H1 (cell line): ENCODE measurements at regions not wholly inside any gene's neighbourhood (a gene's known extent, or its start where the extent isn't known, plus 50 kb on each side); places are given as distances from the start of the nearest gene placed in this dataset.

Source experiments
- BCL11A ChIP-seq, 2 experiments: IDR thresholded peaks; one replicate each; pipeline ENCODE4 v1.6.1; 2011; ENCODE audit warnings: low read depth in 2 of 2, low read length in 2 of 2, mild to moderate bottlenecking in 2 of 2
- CEBPB ChIP-seq: IDR thresholded peaks from 2 replicates; pipeline ENCODE4 v1.6.1; 2012; ENCODE audit warnings: low read depth, low read length
- CREB1 ChIP-seq: IDR thresholded peaks from 2 replicates; pipeline ENCODE4 v1.6.1; 2012; ENCODE audit warnings: inconsistent platforms
- EP300 ChIP-seq, 2 experiments: IDR thresholded peaks; 1 replicate in 1 of 2; 2 replicates in 1 of 2; pipeline ENCODE4 v1.6.1; 2011 to 2012; ENCODE audit warnings: low read depth in 2 of 2, low read length in 2 of 2, mild to moderate bottlenecking in 2 of 2, borderline replicate concordance in 1 of 2, inconsistent platforms in 1 of 2, moderate library complexity in 1 of 2
- POLR2A ChIP-seq, 2 experiments: IDR thresholded peaks; 1 replicate in 1 of 2; 2 replicates in 1 of 2; pipeline ENCODE4 v1.6.1; 2011; ENCODE audit warnings: low read depth in 2 of 2, low read length in 2 of 2, mild to moderate bottlenecking in 2 of 2; ENCODE audit errors: control extremely low read depth in 1 of 2
- POLR2AphosphoS5 ChIP-seq: IDR thresholded peaks from 2 replicates; pipeline ENCODE4 v1.6.1; 2011; ENCODE audit warnings: low read depth, low read length
- RAD21 ChIP-seq, 2 experiments: IDR thresholded peaks in 1 of 2; conservative IDR thresholded peaks in 1 of 2; 2 replicates each; pipeline ENCODE4 v1.6.1; 2011; ENCODE audit warnings: low read depth in 2 of 2, low read length in 2 of 2, improper control_type of control experiment in 1 of 2, inconsistent platforms in 1 of 2, mild to moderate bottlenecking in 1 of 2, moderate library complexity in 1 of 2
- SIX5 ChIP-seq: IDR thresholded peaks from 2 replicates; pipeline ENCODE4 v1.6.1; 2011; ENCODE audit warnings: mild to moderate bottlenecking, low read depth, low read length
- TBP ChIP-seq: IDR thresholded peaks from 2 replicates; pipeline ENCODE4 v1.6.1; 2011; ENCODE audit warnings: low read depth, low read length, improper control_type of control experiment
- TCF12 ChIP-seq: IDR thresholded peaks from 2 replicates; pipeline ENCODE4 v1.6.1; 2011; ENCODE audit warnings: low read depth, mild to moderate bottlenecking, low read length
- YY1 ChIP-seq: IDR thresholded peaks from 2 replicates; pipeline ENCODE4 v1.6.1; 2011; ENCODE audit warnings: low read depth, mild to moderate bottlenecking, low read length
- TF ChIP-seq, protein P1 (sequence below), 3 experiments: IDR thresholded peaks; 1 replicate in 2 of 3; 2 replicates in 1 of 3; pipeline versions ENCODE4 v1.5.1 to v1.6.1; 2011; ENCODE audit warnings: low read length in 3 of 3, mild to moderate bottlenecking in 3 of 3, inconsistent platforms in 2 of 3, low read depth in 1 of 3, moderate library complexity in 1 of 3; ENCODE audit not compliant: insufficient read depth in 1 of 3; ENCODE audit errors: control extremely low read depth in 1 of 3

- TF ChIP-seq, protein P1, sequence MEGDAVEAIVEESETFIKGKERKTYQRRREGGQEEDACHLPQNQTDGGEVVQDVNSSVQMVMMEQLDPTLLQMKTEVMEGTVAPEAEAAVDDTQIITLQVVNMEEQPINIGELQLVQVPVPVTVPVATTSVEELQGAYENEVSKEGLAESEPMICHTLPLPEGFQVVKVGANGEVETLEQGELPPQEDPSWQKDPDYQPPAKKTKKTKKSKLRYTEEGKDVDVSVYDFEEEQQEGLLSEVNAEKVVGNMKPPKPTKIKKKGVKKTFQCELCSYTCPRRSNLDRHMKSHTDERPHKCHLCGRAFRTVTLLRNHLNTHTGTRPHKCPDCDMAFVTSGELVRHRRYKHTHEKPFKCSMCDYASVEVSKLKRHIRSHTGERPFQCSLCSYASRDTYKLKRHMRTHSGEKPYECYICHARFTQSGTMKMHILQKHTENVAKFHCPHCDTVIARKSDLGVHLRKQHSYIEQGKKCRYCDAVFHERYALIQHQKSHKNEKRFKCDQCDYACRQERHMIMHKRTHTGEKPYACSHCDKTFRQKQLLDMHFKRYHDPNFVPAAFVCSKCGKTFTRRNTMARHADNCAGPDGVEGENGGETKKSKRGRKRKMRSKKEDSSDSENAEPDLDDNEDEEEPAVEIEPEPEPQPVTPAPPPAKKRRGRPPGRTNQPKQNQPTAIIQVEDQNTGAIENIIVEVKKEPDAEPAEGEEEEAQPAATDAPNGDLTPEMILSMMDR (IDR thresholded peaks at IDR 0.05; ENCODE audit: control extremely low read depth in 1 of 3, insufficient read depth in 1 of 3, low read depth in 1 of 3, low read length in 3 of 3) = no peak
- TF ChIP-seq BCL11A (IDR thresholded peaks at IDR 0.05; ENCODE audit: low read depth in 2 of 2, low read length in 2 of 2) (no peak), CEBPB (no peak), POLR2A (IDR thresholded peaks at IDR 0.05; ENCODE audit: control extremely low read depth in 1 of 2, low read depth in 2 of 2, low read length in 2 of 2) (no peak), YY1 (no peak), TBP (no peak), EP300 (IDR thresholded peaks at IDR 0.05; ENCODE audit: borderline replicate concordance in 1 of 2, low read depth in 2 of 2, low read length in 2 of 2) (no peak), RAD21 (IDR thresholded peaks at IDR 0.05 in 1 of 2, conservative IDR thresholded peaks at IDR 0.05 in 1 of 2; ENCODE audit: low read depth in 2 of 2, low read length in 2 of 2) (no peak), TCF12 (no peak), SIX5 (no peak), POLR2AphosphoS5 (no peak), CREB1 (no peak)
Observed at GRCh38 chr12:108447168-108447832, 67.8 kb upstream of the FICD start.
